Muscle of back (tissue), 3 donors: ENCODE measurements at regions not wholly inside any gene's neighbourhood (a gene's known extent, or its start where the extent isn't known, plus 50 kb on each side); places are given as distances from the start of the nearest gene placed in this dataset.

Source experiments
- DNase-seq, 3 donors: peaks; one replicate each; pipeline versions ENCODE4 v3.0.0 to v3.0.0-alpha.2; 2013

DNA sequence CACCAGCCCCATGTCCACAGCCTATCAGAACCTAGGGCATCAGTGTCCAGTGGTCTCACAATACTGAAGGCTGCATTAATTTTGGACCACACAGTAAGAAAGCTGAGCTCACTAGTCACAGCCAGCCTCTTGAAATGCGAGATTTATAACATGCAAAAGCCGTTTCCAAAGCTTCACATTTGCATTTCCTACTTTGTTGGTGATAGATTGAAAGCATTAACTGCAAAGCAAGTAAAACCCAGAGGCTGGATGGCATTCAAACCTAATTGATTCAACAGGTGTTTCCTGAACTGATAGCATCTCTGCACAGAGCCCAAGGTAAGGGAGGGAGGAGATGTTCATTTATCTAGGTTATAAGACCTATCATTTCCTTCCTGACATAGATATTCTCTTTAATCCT is 410.1 kb downstream of the OMA1 start:
- no peak for DNase-seq

DNA sequence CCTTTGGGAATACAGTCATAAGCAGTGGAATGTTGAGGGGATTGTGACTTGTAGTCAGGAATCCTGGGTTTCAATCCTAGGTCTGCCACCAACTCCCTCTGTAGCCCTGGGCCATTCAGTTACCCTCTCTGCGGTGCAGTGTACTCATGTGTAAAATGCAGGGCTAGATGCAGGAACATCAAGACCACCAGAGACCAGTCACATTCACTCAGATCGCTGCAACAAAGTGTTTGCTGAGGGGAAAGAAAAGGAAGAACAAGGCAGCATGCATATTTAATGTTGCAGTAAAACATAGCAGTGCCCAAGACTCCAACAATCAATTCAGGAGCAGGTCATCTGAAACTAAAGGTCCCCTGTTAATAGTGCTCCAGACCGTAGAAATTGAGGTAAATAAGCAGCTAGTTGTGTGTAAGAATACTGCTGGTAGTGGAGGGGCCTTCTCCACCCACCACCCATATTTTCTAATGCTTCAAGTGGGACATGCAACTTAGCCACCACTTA is 410.7 kb downstream of the OMA1 start:
- no peak for DNase-seq

DNA sequence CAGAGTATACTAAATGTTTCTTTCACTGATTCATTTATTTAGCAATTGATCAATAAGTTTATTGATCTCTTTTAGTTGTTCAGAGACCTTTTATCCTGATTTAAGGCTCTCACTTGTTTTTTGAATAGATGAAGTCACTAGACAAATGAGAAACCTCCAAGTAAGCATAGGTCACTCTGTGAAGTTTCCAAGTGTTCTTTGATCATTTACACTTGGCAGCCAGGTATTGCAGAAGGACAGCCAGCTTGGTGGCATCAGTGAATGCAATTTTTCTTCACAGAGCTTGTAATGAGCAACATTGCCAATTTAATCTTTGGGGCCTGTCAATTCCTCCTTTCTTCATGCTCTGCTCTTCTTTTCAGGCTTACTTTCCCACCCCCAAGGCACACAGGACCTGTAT is 413.0 kb downstream of the OMA1 start:
- DNase-seq, result no peak

DNA sequence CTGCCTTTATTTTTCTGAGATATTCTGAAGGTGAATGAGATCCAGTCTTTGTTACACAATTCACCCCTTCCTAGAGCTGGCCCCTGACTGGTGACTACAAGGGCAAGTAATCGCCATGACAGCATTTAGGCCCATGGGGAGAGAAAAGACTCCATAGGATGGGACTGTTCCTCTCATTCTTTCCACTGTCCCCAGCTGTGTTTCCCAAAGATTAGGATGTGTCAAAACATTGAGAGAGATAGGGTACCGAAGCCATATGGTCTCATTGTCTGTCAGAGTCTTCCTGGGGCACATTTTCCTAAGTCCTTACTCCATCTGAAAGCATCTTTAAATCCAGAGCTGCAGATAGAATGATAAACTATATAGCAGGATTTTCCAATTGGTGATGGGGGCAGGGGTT is 423.5 kb downstream of the OMA1 start:
- DNase-seq, result no peak

DNA sequence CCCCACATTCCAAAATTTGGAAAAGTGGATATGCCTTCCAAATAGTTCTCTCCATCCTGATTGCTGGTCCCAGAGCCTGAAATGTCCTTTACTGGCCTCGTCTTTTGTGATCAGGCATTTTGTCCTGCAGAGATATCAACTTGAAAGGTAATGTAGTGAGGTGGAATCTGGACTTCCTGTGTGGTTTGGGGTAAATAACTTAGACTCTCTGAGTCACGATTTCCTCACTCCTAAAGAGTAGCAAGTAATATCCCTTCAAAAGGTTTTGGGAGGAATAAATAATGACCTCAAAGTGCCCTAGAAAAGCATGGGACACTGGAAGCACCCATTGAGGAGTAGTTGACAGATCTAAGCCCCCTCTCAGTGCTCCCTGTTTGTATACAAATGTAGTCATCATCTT is 426.6 kb downstream of the OMA1 start:
- no peak for DNase-seq

DNA sequence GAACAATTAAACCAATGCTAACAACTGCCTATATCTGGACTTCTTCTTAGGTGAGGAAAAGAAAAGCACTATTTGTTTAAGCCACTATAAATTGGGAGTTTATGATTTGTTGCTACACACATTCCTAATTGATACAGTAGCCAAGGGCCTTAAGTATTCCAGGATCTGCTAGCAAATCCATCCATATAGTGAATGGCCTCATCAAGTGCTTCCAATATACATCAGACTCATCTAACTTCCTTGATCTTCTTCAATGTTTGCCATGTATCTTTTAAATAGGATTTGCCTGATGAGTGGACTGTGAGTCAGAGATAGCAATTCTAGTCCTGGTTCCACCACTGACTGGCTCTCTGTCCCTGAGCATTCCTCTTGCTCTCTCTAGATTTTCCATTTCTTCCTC is 430.2 kb downstream of the OMA1 start:
- DNase-seq, result no peak

DNA sequence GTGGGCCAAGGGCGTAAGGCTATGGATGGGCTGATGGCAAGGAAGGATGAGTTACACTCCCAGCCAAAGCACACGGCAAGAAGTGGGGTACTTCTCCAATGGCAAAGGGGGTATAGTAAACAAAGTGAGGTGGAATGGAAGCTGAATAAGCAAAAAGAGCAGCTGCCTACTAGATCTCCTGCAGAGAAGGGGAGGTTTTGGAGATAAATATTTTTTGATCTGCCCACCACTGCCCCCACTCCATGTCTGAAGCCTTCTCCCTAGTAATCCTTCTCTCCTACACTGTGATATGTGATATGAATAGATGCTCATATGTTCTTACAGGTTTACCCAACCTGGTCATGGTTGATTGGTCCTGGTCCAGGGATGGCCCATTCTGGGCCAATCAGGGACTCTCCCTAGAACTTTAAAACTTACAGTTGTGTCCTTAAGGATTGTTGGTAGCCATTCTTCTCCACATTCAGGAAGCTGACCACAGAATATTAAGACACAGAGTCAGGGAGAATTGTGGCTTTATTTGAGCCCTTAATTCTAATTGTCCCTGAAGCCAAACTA is 436.8 kb downstream of the OMA1 start:
- DNase-seq, result no peak

DNA sequence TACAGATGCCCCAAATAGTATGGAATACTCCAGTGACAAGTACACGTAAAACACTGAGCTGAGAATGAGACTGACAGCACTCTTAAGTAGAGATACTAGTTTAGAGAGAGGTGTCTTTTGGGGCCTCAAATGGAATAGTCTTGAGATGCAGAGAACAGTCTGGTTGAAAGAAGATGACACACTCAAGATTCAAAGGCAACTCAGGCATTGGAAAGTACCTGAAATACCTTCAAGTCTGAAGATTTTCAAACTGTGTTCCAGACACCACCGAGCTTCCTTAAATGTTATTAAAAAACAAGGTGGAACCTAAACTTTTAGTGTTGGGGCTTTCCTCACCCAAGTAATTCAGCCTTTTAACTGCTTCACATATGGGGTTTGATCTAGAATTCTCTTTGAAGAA is 437.7 kb downstream of the OMA1 start:
- DNase-seq, result no peak

DNA sequence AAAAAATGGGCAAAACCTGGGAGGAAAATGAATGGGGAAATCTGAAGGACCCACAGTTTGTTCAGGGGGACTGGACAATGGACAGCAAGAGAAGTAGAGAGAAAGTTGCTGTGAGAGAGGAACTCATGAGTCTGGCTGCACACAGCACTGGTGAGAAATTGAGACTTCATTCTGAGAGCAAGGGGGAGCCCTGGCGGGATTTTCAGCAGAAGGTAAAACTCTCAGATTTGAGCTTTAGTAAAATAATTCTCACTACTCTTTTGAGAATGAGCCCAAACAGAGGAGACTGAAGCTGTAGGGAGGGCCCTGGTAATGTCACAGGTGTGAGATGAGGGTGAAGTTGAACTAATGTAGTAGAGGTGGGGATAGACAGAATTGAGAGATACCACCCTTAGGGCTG is 438.6 kb downstream of the OMA1 start:
- no peak for DNase-seq

DNA sequence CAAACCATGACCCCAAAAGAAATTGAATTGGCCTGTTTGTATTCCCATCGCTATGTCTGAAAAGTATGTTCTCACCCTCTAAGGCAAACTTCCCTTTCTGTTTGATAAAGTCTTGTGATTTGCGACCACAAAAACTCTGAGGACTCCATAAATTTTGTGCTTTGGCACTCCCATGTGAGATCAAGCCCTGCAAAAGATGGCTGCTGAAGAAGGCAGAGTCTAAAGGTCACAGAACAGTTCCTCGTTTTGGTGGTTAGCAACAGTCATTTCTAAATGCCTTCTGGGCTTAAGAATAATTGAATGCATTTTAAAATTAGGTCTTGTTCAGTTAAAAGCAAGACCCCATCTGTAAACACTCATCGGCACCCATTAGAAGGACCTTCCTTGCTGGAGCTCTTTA is 441.6 kb downstream of the OMA1 start:
- no peak for DNase-seq

DNA sequence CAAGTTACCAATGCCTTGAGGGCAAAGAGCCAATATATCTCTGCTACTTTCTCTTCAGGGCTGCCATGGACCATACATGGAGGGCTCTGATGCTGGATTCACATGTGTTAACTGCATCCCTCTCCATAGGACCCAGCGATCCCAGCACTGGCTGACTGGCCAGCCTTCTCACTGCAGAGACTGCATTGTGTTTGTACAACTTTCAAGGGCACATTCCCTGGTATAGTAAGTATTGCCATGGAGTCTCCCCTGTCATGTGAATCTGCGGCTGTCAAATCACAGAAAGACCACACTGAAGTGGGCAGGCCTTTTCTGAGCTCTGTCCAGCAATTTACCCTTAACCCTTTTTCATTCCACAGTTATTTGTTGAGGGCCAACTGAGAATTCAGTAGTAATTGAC is 449.8 kb downstream of the OMA1 start:
- DNase-seq, result no peak

DNA sequence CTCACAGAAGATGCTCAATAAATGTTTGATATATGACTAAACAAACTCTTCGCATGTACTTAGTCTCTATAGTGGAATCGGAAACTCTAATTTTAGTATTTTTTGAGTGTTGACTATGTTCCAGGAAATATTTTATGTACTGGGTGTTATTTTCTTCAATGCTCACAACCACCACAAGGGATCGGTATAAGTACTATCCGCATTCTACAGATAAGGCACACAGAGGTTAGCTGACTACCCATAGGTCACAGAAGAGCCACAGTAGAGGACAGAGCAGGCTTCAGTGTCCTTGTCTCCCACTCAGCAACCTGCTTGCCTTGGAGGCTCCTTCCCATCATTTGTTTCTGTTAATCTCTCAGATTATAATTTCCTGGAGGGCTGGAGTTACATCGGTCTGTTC is 451.3 kb downstream of the OMA1 start:
- DNase-seq, result no peak

DNA sequence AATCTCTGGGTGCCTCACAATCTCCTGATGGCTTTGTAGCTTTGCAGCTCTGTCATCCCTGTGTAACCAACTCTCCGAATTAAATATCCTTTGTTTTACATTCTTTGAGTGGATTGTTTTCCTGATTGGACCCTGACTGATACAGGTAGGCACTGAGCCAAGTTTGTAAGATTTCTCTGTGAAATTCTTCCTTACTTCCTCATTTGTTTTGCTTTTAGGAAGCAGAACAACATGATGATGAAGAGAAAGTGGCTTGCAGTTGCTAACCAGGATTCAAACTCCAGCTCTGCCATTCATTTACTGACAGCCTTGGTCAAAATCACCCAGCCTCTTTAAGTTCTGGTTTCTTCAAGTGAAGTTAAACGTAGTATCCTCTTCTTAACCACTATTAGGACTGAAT is 452.3 kb downstream of the OMA1 start:
- no peak for DNase-seq

DNA sequence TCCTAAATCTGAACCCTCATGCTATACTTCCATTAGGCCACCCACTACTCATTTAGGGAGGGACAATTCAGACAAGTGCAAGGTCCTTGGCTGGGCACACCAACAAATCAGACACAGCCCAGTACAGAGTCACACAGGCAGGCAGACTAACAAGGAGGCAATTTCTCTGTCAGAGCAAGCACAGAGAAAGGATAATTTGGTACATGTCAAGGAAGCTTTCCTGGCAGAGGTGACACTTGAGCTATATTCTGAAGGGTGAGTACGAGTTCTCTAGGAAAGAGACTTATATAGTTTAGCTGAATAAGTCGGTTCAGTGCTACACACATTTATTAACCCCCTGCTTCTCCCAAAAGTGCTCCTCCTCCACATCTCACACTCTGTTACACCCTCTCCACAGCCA is 455.9 kb downstream of the OMA1 start:
- no peak for DNase-seq

DNA sequence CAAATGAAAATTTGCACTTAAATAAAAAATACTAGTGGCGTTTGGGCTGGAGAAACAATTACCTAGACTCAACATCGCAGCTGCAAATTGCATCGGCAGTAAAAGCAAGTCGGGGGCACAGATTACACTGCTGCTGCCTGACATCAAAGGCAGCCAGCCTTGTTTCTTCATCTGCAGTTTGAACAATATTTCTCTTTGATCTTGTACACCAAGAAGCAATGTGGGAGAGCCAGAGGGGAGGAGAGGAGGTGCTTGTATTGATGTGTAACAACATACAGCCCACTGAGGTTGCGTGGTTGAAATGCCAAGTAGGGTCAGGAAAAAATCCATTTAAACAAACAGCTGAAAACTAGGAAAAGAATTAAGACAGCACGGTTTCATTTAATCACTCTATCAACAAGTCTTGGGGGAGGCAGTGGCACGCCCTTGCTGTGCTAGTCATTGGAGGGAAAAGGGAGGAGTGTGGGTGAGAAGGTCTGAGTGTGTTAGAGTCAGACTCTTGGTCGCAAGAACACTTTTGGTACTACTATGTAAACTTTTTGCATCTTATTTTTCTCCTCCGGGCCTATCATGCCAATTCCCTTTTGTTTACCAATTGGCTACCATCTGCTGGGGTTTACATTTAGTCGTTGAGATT is 456.5 kb downstream of the OMA1 start:
- DNase-seq, result peak in 1 of 3 donors; percentile 5

DNA sequence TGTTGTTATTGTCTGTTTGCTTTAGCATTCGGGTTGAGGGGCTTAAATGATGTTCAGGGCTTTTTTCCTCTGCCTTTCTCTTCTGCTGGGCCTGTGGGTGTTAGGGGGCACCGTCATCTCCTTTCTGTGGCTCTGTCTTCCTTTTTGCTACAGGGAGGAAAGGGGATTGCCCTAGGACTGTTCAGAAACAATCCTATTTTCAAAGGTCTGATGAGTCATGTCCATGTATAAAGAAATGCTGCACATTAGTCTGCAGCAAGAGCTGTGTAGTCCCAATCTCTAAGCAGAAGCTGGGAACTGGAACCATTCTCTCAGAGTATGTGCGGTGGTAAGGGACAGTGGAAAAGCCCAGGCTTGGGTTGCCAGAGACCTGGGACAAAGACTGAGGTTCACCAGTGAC is 462.3 kb downstream of the OMA1 start:
- DNase-seq, result no peak

DNA sequence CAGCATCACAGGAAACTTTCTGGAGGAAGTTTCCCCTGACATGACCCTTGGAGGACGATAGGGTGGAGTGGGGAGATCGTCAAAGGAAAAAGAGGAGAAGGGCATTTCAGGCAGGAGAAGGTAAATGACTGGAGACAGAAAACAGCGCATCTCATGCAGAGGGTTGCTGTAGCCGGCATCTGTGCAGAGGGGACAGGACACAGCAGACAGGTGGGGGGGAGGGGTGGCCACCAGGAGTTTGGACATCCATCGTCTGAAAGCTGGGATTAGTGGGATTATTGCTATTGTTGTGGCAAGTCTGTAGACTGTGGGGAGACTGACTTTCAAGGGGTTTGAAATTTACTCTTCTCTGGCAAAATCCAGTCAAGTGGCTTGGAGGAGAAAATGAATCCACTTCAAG is 463.9 kb downstream of the OMA1 start:
- no peak for DNase-seq

DNA sequence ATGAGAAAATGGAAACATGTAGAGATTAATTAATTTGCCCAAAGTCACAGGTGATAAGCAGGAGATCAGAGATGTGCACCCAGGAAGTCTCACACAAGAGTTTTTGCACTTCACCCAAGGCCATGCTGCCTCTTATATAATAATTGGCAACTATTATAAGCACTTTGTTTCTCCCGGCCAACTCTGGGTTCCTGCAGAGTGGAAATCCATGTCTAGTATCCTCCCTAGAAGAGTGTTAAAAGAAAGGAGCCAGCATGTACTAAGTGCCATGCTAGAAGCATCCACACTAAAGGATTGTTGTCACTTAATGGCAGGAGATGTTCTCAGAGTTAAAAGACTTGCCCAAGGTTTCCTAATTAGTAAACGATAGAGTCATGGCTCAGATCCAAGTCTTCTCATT is 470.3 kb downstream of the OMA1 start:
- no peak for DNase-seq

DNA sequence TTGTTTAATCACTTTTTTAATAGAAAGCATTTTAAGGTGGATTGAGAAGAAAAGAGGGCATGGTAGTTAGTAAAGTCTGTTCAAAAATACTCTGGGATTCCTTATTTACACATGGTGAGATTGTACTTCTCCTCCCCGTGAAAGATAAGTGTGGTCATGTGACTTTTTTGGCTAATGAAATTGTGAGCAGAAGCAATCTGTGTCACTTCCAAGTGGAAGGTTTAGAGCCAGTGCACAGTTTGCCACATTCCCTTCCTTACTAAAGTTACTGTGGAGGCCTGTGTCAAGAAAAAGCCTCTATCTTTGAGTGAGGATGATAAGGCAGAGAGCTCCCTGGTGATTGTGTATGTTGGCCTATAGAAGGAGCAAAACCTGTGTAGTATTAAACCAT is 471.3 kb downstream of the OMA1 start:
- DNase-seq, result no peak

DNA sequence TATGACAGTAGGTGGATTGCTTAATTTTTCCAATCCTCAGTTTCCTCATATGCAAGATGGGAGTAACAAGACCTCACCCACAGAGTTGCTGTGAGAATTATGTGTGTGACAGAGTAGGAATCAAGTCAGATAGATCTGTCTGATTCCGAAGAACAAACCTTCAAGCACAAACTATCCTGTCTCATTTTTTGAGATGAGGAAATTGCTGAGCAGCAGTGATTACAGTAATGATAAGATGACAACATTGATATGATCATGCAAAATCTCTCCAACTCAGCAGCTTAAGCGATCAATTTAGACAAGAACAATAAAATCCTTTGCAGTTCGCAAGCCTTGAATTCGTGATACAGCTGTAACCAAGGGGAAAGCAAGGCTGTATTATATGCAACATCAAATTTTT is 474.1 kb downstream of the OMA1 start:
- no peak for DNase-seq

DNA sequence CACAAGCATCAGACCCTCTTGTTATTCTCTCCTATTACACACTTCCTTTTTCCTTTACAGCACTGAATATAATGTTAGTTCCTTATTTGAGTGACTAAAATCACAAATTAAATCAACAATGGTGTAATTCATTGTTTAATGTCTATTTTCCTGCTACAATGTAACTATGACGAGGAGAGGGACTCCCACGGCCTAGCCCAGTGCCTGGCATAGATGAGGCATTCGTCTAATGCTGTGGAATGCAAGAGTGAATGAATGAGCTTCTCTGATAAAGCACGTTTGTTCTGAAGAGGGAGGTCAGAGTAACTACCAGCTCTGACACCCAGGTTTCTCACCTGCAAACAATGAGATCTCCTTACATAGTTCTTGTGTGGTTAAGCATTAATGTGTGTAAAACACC is 479.4 kb downstream of the OMA1 start:
- no peak for DNase-seq

DNA sequence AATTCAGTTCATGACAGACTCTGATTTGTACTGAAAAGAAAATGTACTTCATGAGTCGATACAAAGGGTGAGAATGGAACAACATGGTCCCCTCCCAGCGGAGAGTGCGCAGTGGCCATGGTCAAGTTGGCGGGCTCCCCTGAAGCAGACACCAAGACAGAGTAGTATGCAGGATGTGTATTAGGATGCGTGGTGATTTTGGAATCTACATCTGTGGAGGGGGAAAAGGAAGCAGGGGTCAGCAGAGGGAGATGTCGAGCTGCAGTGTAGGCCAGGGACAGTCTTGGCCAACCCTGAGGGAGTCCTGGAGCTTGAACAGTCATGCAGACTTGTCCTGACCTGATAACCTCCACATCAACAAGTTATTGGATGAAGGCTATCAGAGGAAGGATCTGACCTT is 481.0 kb downstream of the OMA1 start:
- no peak for DNase-seq

DNA sequence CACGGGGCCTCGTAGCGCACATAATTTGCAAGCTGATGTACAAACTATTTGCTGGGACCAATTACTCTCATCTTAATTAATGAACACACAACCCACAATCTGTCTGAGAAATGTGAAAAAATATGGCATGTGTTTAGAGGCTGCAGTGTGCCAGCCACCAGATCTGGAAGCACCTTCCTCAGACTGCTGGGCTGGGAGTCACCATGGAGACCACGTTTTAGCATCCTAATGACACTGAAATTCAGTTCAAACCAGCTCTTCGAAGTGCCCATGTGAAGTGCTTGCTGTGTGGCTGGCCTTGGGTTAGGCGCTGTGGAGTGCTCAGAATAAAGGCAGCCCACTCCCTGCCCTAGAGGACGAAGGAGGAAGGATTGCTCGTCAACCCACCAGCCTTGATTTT is 482.4 kb downstream of the OMA1 start:
- no peak for DNase-seq

DNA sequence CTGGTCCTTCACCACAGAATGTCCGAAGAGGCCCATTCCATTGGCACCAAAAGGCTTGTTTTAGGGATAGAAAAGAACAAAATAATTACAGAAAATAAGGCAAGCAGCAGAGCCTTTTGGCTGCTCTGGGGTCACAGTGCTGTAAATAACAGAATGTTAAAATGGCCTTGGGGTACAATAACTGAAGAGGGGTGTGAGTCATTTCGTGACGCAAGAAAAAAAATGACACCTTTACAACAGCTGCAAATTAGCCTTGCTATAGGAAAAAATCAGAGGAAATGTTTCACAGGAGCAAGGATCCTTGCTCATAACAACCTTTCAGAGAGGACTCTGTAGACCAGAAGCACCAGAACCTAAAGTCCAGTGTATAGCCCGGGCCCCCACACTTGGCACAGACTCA is 483.4 kb downstream of the OMA1 start:
- DNase-seq, result no peak
